ENCODE measurements at regions not wholly inside any gene's neighbourhood (a gene's known extent, or its start where the extent isn't known, plus 50 kb on each side); places are given as distances from the start of the nearest gene placed in this dataset.

DNA sequence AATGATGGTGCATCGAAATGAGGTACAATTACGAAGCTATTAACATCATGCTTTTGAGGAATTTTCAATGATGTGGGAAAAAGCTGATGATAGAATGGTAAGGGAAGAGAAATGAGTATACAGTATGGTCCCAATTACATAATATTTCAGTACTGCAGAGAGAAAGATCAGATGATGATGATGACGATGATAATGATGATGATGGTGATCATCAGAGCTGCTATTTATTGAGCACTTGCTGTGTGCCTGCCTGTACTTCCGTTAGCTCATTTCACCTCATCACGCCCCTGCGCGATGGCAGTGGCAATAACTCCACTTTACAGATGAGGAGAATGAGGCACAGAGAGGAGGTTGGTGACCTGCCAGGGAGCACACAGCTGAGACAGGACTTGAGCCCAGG lies 620.8 kb downstream of the MATN1 start:
- no peak overlapping the region for H3K9ac ChIP-seq (ENCODE audit: low read depth, low read length, poor library complexity, severe bottlenecking)
- no peak for TF ChIP-seq EZH2phosphoT487 (IDR thresholded peaks at IDR 0.05; ENCODE audit: borderline replicate concordance)
- TF ChIP-seq, protein P1, sequence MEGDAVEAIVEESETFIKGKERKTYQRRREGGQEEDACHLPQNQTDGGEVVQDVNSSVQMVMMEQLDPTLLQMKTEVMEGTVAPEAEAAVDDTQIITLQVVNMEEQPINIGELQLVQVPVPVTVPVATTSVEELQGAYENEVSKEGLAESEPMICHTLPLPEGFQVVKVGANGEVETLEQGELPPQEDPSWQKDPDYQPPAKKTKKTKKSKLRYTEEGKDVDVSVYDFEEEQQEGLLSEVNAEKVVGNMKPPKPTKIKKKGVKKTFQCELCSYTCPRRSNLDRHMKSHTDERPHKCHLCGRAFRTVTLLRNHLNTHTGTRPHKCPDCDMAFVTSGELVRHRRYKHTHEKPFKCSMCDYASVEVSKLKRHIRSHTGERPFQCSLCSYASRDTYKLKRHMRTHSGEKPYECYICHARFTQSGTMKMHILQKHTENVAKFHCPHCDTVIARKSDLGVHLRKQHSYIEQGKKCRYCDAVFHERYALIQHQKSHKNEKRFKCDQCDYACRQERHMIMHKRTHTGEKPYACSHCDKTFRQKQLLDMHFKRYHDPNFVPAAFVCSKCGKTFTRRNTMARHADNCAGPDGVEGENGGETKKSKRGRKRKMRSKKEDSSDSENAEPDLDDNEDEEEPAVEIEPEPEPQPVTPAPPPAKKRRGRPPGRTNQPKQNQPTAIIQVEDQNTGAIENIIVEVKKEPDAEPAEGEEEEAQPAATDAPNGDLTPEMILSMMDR (conservative IDR thresholded peaks at IDR 0.05; ENCODE audit: low read length) = no peak
- H3K4me2 ChIP-seq (ENCODE audit: low read depth, low read length, poor library complexity, severe bottlenecking) = no peak overlapping the region
- no peaks in the 10 kb centered on the region for H3K4me1 ChIP-seq (ENCODE audit: insufficient read depth, low read length, poor library complexity, severe bottlenecking)
- H3K36me3 ChIP-seq (ENCODE audit: insufficient read depth, low read length) = no peaks in the 10 kb centered on the region
- H2AFZ ChIP-seq (ENCODE audit: low read length) = no peak overlapping the region
- H4K20me1 ChIP-seq (ENCODE audit: insufficient read depth, low read length, poor library complexity, severe bottlenecking) = no peaks in the 10 kb centered on the region
- H3K4me3 ChIP-seq (ENCODE audit: low read length, poor library complexity, severe bottlenecking) = no peak overlapping the region
- no peaks in the 10 kb centered on the region for H3F3A ChIP-seq (ENCODE audit: low read depth)
- H3K9me2 ChIP-seq (replicated peaks; ENCODE audit: low read depth, low read length) = no peaks in the 10 kb centered on the region
- H3K27me3 ChIP-seq (ENCODE audit: insufficient read depth, low read length, poor library complexity, severe bottlenecking) = no peaks in the 10 kb centered on the region
- no peaks in the 10 kb centered on the region for H3K79me2 ChIP-seq (ENCODE audit: insufficient read depth, low read length)
- H3K9me3 ChIP-seq (ENCODE audit: insufficient read depth, low read depth, low read length) = no peaks in the 10 kb centered on the region; the same call in 1 of the 2 replicates

DNA sequence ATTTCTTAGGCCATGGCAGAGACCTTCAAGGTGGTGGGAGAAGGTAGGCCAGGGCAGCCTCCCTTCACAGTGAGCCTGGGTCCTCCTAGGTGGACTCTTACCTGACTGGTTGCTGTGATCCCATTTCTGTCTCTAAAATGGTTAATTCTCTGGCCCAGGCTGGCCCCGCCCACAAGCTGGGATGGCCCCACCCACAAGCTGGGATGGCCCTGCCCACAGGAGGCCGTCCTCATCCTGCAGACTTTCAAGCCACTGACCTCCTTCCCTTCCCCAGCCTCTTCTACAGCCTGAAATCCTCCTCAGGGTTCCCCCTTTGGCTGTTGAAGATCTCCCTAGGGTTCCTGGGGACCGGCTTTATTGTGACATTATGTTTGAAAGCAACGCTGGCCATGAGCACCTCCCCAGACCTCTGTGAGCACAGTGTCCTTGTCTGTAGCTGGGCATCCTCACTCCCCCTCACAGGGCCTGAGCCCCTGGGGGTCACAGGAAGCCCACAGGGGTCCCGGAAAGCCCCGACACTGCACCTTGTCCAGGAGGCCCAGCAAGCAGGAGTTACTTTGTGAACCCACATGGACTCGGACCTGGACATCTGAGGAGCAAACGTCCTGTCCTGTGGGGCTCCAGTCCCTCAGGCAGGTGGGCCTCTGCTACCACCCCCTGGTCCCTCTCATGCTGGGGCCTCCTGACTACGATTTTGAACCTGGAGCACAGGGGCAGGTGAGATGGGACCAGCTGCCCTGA lies 621.7 kb downstream of the MATN1 start:
- Histone ChIP-seq H4K20me1 (ENCODE audit: insufficient read depth, low read length, poor library complexity, severe bottlenecking) (no peaks in the 10 kb centered on the region), H3K4me2 (ENCODE audit: low read depth, low read length, poor library complexity, severe bottlenecking) (no peak overlapping the region), H3K4me3 (ENCODE audit: low read length, poor library complexity, severe bottlenecking) (no peak overlapping the region), H3K79me2 (ENCODE audit: insufficient read depth, low read length) (no peaks in the 10 kb centered on the region), H3K36me3 (ENCODE audit: insufficient read depth, low read length) (no peaks in the 10 kb centered on the region), H2AFZ (ENCODE audit: low read length) (no peak overlapping the region), H3K27me3 (ENCODE audit: insufficient read depth, low read length, poor library complexity, severe bottlenecking) (no peaks in the 10 kb centered on the region), H3F3A (ENCODE audit: low read depth) (no peaks in the 10 kb centered on the region), H3K9ac (ENCODE audit: low read depth, low read length, poor library complexity, severe bottlenecking) (no peak overlapping the region), H3K9me3 (ENCODE audit: insufficient read depth, low read depth, low read length) (no peaks in the 10 kb centered on the region; the same call in 1 of the 2 replicates), H3K4me1 (ENCODE audit: insufficient read depth, low read length, poor library complexity, severe bottlenecking) (no peaks in the 10 kb centered on the region), H3K9me2 (replicated peaks; ENCODE audit: low read depth, low read length) (no peaks in the 10 kb centered on the region)
- TF ChIP-seq, protein P1 (conservative IDR thresholded peaks at IDR 0.05; ENCODE audit: low read length) = no peak
- TF ChIP-seq EZH2phosphoT487 (IDR thresholded peaks at IDR 0.05; ENCODE audit: borderline replicate concordance) = no peak

DNA sequence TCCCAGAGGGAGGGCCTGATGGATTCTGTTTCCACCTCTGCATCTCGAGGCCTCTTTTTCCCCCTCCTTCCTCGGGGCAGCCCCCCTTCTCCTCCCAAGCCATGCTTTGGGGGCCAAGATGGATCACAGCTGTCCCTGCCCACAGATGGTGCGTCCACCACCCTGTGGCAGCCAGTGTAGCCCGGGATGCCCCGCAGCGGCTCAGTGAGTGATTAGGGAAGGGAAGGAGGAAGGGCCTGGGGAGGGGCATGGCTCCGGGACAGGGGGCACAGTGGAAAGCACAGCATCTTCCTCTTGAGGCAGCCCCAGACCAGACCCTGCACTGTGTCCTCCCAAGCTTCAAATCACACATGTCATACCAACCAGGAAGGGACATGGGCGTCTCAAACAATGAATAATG lies 622.4 kb downstream of the MATN1 start:
- Histone ChIP-seq H3K4me2 (ENCODE audit: low read depth, low read length, poor library complexity, severe bottlenecking) (no peak overlapping the region), H3K4me1 (ENCODE audit: insufficient read depth, low read length, poor library complexity, severe bottlenecking) (no peaks in the 10 kb centered on the region), H3F3A (ENCODE audit: low read depth) (no peaks in the 10 kb centered on the region), H3K79me2 (ENCODE audit: insufficient read depth, low read length) (no peaks in the 10 kb centered on the region), H2AFZ (ENCODE audit: low read length) (no peak overlapping the region), H3K9ac (ENCODE audit: low read depth, low read length, poor library complexity, severe bottlenecking) (no peak overlapping the region), H3K4me3 (ENCODE audit: low read length, poor library complexity, severe bottlenecking) (no peak overlapping the region), H3K36me3 (ENCODE audit: insufficient read depth, low read length) (no peaks in the 10 kb centered on the region), H3K27me3 (ENCODE audit: insufficient read depth, low read length, poor library complexity, severe bottlenecking) (no peaks in the 10 kb centered on the region), H3K9me2 (replicated peaks; ENCODE audit: low read depth, low read length) (no peaks in the 10 kb centered on the region), H3K9me3 (ENCODE audit: insufficient read depth, low read depth, low read length) (no peaks in the 10 kb centered on the region), H4K20me1 (ENCODE audit: insufficient read depth, low read length, poor library complexity, severe bottlenecking) (no peaks in the 10 kb centered on the region)
- no peak for TF ChIP-seq EZH2phosphoT487 (IDR thresholded peaks at IDR 0.05; ENCODE audit: borderline replicate concordance)
- TF ChIP-seq, protein P1 (conservative IDR thresholded peaks at IDR 0.05; ENCODE audit: low read length) = no peak
